ENCODE measurements at regions not wholly inside any gene's neighbourhood (a gene's known extent, or its start where the extent isn't known, plus 50 kb on each side); places are given as distances from the start of the nearest gene placed in this dataset.

DNA sequence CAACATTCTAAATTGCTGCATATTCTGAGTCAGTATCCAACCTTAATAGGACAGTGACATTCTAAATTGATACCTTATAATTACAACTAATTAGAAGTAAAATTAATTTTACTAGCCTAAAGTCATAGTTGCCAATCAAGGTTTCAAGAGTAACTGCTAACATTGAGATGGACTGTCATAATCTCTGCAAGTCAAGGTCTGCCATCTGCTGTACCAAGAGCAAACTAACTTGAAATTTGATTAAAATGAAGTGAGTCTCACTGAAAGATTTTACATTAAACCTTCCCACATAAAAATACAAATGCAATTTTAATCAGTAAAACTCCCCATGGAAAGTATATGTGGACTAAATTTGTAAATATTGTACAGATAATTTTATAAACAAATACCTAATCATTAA, 235.3 kb downstream of the PRDM9 start:
- TF ChIP-seq, protein P1, sequence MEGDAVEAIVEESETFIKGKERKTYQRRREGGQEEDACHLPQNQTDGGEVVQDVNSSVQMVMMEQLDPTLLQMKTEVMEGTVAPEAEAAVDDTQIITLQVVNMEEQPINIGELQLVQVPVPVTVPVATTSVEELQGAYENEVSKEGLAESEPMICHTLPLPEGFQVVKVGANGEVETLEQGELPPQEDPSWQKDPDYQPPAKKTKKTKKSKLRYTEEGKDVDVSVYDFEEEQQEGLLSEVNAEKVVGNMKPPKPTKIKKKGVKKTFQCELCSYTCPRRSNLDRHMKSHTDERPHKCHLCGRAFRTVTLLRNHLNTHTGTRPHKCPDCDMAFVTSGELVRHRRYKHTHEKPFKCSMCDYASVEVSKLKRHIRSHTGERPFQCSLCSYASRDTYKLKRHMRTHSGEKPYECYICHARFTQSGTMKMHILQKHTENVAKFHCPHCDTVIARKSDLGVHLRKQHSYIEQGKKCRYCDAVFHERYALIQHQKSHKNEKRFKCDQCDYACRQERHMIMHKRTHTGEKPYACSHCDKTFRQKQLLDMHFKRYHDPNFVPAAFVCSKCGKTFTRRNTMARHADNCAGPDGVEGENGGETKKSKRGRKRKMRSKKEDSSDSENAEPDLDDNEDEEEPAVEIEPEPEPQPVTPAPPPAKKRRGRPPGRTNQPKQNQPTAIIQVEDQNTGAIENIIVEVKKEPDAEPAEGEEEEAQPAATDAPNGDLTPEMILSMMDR (IDR thresholded peaks at IDR 0.05): no peak
- no peak for TF ChIP-seq POLR2A (IDR thresholded peaks at IDR 0.05)
